K562 (cell line): ENCODE measurements at regions not wholly inside any gene's neighbourhood (a gene's known extent, or its start where the extent isn't known, plus 50 kb on each side); places are given as distances from the start of the nearest gene placed in this dataset.

Experiments used
- ATAC-seq: fragments of 200-7000 bp; cut with Tn5 transposase; 3 replicates; pipeline ENCODE4 v1.9.1; 2020; ENCODE audit warnings: moderate library complexity
- BruUV-seq: library from RNA; stranded (reverse); fragments of 400-500 nt; replicated peaks from 2 replicates; lab custom pipeline; 2021; lab: Mats Ljungman, UMichigan
- CTCF ChIA-PET: fragments of 300-600 bp; formaldehyde crosslinking; extraction: SDS; loops from one replicate; lab custom pipeline; 2021; ENCODE audit warnings: low intra/inter-chr PET ratio; lab: Yijun Ruan, JAX
- POLR2A ChIA-PET: fragments of 300-600, 350-650 bp; sonication (Branson Sonifier 250); formaldehyde crosslinking; extraction: SDS; loops from one replicate; lab custom pipeline; 2021; ENCODE audit warnings: antibody characterized with exemption, inconsistent platforms; lab: Yijun Ruan, JAX
- DNase-seq, 4 experiments: peaks; one replicate each; pipeline versions ENCODE4 v3.0.0 to v3.0.0-alpha.2; 2011 to 2018; ENCODE audit warnings: low spot score in 3 of 4, mixed read lengths in 3 of 4; ENCODE audit errors: extremely low read depth in 1 of 4
- FAIRE-seq: peaks from 2 replicates; lab custom pipeline; 2011; peaks lifted over from hg19 to GRCh38; lab: Jason Lieb, UNC
- H2AFZ ChIP-seq: 2 replicates; pipeline ENCODE4 v1.6.0; 2011; ENCODE audit warnings: low read depth, low read length, control low read depth, inconsistent platforms
- H3K27ac ChIP-seq: fragments of 200-600 bp; 3 replicates; pipeline ENCODE4 v1.8.0; 2011; ENCODE audit warnings: low read depth, mild to moderate bottlenecking, control low read depth, inconsistent platforms, low read length, moderate library complexity, mixed read lengths; ENCODE audit errors: extremely low read depth
- H3K27me3 ChIP-seq, 2 experiments: fragments of 300-600 bp in 1 of 2; 2 replicates in 1 of 2; 3 replicates in 1 of 2; pipeline versions ENCODE4 v1.6.0 to v1.8.0; 2011; ENCODE audit warnings: inconsistent platforms in 2 of 2, low read length in 2 of 2, mild to moderate bottlenecking in 1 of 2, mixed read lengths in 1 of 2, moderate library complexity in 1 of 2; ENCODE audit not compliant: control insufficient read depth in 2 of 2, insufficient read depth in 2 of 2
- H3K36me3 ChIP-seq: fragments of 300-600 bp; 3 replicates; pipeline ENCODE4 v1.8.0; 2011; ENCODE audit warnings: mild to moderate bottlenecking, low read length, inconsistent platforms; ENCODE audit not compliant: control insufficient read depth, insufficient read depth
- H3K4me1 ChIP-seq, 2 experiments: fragments of 200-600 bp in 1 of 2; replicated peaks in 1 of 2; 2 replicates in 1 of 2; 3 replicates in 1 of 2; pipeline versions ENCODE4 v1.5.1 to v1.8.0; 2011; ENCODE audit warnings: inconsistent platforms in 2 of 2, low read length in 2 of 2, mild to moderate bottlenecking in 1 of 2, mixed read lengths in 1 of 2, moderate library complexity in 1 of 2; ENCODE audit not compliant: control insufficient read depth in 2 of 2, insufficient read depth in 2 of 2
- H3K4me2 ChIP-seq: 2 replicates; pipeline ENCODE4 v1.6.1; 2011; ENCODE audit warnings: low read length, control low read depth, inconsistent platforms, mixed read lengths; ENCODE audit not compliant: insufficient read depth
- H3K4me3 ChIP-seq: fragments of 200-600 bp; sonication (generic), shearing (Covaris generic); 2 replicates; pipeline ENCODE4 v1.5.1; 2016; ENCODE audit warnings: control low read depth, inconsistent platforms
- H3K79me2 ChIP-seq: fragments of 200-600 bp; 3 replicates; pipeline ENCODE4 v1.8.0; 2011; ENCODE audit warnings: low read length, inconsistent platforms; ENCODE audit not compliant: control insufficient read depth, insufficient read depth
- H3K9ac ChIP-seq, 2 experiments: 2 replicates each; pipeline versions ENCODE4 v1.6.0 to v1.6.1; 2011; ENCODE audit warnings: low read depth in 2 of 2, low read length in 2 of 2, control low read depth in 1 of 2, inconsistent platforms in 1 of 2, mild to moderate bottlenecking in 1 of 2, mixed read lengths in 1 of 2; ENCODE audit not compliant: insufficient read depth in 1 of 2
- H3K9me1 ChIP-seq: one replicate; pipeline ENCODE4 v1.6.0; 2011; ENCODE audit warnings: inconsistent platforms, mild to moderate bottlenecking, low read length, moderate library complexity; ENCODE audit not compliant: control insufficient read depth, insufficient read depth
- H3K9me3 ChIP-seq: replicated peaks from 2 replicates; pipeline ENCODE4 v1.5.1; 2011; ENCODE audit warnings: low read depth, low read length, inconsistent platforms; ENCODE audit not compliant: control insufficient read depth, insufficient read depth
- H4K20me1 ChIP-seq: replicated peaks from 2 replicates; pipeline ENCODE4 v1.6.1; 2011; ENCODE audit warnings: low read length, inconsistent platforms, mixed read lengths; ENCODE audit not compliant: control insufficient read depth, insufficient read depth
- FOXJ3 ChIP-seq: sonication (generic); formaldehyde crosslinking; IDR thresholded peaks from 2 replicates; pipeline ENCODE4 v1.4.0; 2020; ENCODE audit warnings: mild to moderate bottlenecking, missing genetic modification reagents
- HNRNPLL ChIP-seq: fragments of 200-400 bp; formaldehyde crosslinking; IDR thresholded peaks from 2 replicates; pipeline ENCODE4 v1.6.1; 2017; ENCODE audit warnings: low read length, low read depth, mild to moderate bottlenecking; ENCODE audit not compliant: poor library complexity, severe bottlenecking
- NR2F6 ChIP-seq: fragments of 450-650 bp; formaldehyde crosslinking; IDR thresholded peaks from 2 replicates; pipeline ENCODE4 v1.4.0; 2020; ENCODE audit warnings: mild to moderate bottlenecking
- POLR2A ChIP-seq: fragments of 450-650 bp; conservative IDR thresholded peaks from 2 replicates; pipeline ENCODE4 v1.6.1; 2016
- SAFB ChIP-seq: fragments of 200-400 bp; formaldehyde crosslinking; IDR thresholded peaks from 2 replicates; pipeline ENCODE4 v1.6.1; 2017; ENCODE audit warnings: low read depth, low read length, borderline replicate concordance
- SAFB2 ChIP-seq: fragments of 200-400 bp; formaldehyde crosslinking; IDR thresholded peaks from 2 replicates; pipeline ENCODE4 v1.6.1; 2018; ENCODE audit warnings: borderline replicate concordance, low read length, low read depth, moderate library complexity; ENCODE audit not compliant: severe bottlenecking
- ZNF12 ChIP-seq: sonication (generic); formaldehyde crosslinking; IDR thresholded peaks from 2 replicates; pipeline ENCODE4 v1.4.0; 2020; ENCODE audit warnings: mild to moderate bottlenecking, missing genetic modification reagents
- ZNF512 ChIP-seq: IDR thresholded peaks from 2 replicates; pipeline ENCODE4 v1.6.1; 2016; ENCODE audit warnings: missing genetic modification characterization, missing compliant biosample characterization
- ZNF79 ChIP-seq: fragments of 250-450 bp; sonication (Bioruptor Pico); IDR thresholded peaks from 2 replicates; pipeline ENCODE4 v1.4.0; 2020; ENCODE audit warnings: low read depth, mild to moderate bottlenecking, moderate library complexity
- WGBS: fragments of 100-300 bp; shearing (Covaris generic); methylation state at CpG from one replicate; pipeline ENCODE4 v1.1.6; 2016; ENCODE audit warnings: low coverage, mixed read lengths; ENCODE audit not compliant: insufficient coverage; ENCODE audit errors: missing lambda C conversion rate; 5-methylcytosine and 5-hydroxymethylcytosine counted together
- in situ Hi-C: fragments of 300-500 bp; cut with MboI; formaldehyde crosslinking; loops from 4 replicates; pipeline ENCODE4 v1.15.0; 2018; ENCODE audit warnings: inconsistent platforms, mixed read lengths
- intact Hi-C: fragments of 100-400 bp; cut with micrococcal nuclease; formaldehyde crosslinking; loops from 2 replicates; pipeline ENCODE4 v1.14.2; 2022
- TF ChIP-seq, protein P1 (sequence below): fragments of 250-450 bp; sonication (Bioruptor Pico); IDR thresholded peaks from 2 replicates; pipeline ENCODE4 v1.8.0; 2022; ENCODE audit warnings: inconsistent platforms, mild to moderate bottlenecking, moderate library complexity, borderline replicate concordance
- TF ChIP-seq, protein P2 (sequence below): fragments of 450-650 bp; IDR thresholded peaks from 2 replicates; pipeline ENCODE4 v1.7.1; 2018; ENCODE audit warnings: mild to moderate bottlenecking, low read depth; ENCODE audit not compliant: partially characterized antibody

GRCh38 chr20:5464901-5465603 is 145.8 kb downstream of the GPCPD1 start:
- ATAC-seq (no peak), DNase-seq (no peak), FAIRE-seq (no peak)
- H4K20me1 ChIP-seq = no peaks in the 10 kb centered on the region
- H3K9me3 ChIP-seq = no peaks in the 10 kb centered on the region
- WGBS = 4% methylated on average over 19 of the region's 23 CpGs
- H3K27me3 ChIP-seq = peaks cover 0 to 9% of the 10 kb centered on the region in 2 experiments; a peak in 2 of 5 replicates
- ChIA-PET POLR2A (no interaction called here), CTCF (no interaction called here)
- no peak overlapping the region for H2AFZ ChIP-seq
- H3K79me2 ChIP-seq = no peaks in the 10 kb centered on the region
- H3K9me1 ChIP-seq = no peaks in the 10 kb centered on the region
- intact Hi-C loops = no loop called here
- TF ChIP-seq NR2F6 (CRISPR knock-in tag) (no peak), HNRNPLL (no peak), ZNF12 (CRISPR knock-in tag) (no peak), ZNF79 (CRISPR knock-in tag) (no peak), ZNF512 (tag) (no peak), SAFB (no peak), SAFB2 (no peak), FOXJ3 (CRISPR knock-in tag) (no peak), POLR2A (no peak)
- TF ChIP-seq, protein P1, sequence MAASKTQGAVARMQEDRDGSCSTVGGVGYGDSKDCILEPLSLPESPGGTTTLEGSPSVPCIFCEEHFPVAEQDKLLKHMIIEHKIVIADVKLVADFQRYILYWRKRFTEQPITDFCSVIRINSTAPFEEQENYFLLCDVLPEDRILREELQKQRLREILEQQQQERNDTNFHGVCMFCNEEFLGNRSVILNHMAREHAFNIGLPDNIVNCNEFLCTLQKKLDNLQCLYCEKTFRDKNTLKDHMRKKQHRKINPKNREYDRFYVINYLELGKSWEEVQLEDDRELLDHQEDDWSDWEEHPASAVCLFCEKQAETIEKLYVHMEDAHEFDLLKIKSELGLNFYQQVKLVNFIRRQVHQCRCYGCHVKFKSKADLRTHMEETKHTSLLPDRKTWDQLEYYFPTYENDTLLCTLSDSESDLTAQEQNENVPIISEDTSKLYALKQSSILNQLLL (CRISPR knock-in tag) = no peak
- TF ChIP-seq, protein P2, sequence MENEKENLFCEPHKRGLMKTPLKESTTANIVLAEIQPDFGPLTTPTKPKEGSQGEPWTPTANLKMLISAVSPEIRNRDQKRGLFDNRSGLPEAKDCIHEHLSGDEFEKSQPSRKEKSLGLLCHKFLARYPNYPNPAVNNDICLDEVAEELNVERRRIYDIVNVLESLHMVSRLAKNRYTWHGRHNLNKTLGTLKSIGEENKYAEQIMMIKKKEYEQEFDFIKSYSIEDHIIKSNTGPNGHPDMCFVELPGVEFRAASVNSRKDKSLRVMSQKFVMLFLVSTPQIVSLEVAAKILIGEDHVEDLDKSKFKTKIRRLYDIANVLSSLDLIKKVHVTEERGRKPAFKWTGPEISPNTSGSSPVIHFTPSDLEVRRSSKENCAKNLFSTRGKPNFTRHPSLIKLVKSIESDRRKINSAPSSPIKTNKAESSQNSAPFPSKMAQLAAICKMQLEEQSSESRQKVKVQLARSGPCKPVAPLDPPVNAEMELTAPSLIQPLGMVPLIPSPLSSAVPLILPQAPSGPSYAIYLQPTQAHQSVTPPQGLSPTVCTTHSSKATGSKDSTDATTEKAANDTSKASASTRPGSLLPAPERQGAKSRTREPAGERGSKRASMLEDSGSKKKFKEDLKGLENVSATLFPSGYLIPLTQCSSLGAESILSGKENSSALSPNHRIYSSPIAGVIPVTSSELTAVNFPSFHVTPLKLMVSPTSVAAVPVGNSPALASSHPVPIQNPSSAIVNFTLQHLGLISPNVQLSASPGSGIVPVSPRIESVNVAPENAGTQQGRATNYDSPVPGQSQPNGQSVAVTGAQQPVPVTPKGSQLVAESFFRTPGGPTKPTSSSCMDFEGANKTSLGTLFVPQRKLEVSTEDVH = no peak
- H3K36me3 ChIP-seq = no peaks in the 10 kb centered on the region
- in situ Hi-C loops = no loop called here
- no peak overlapping the region for H3K9ac ChIP-seq
- no peak overlapping the region for H3K4me2 ChIP-seq
- H3K4me1 ChIP-seq = peaks cover 0 to 4% of the 10 kb centered on the region in 2 experiments; a peak in 1 of 5 replicates
- H3K4me3 ChIP-seq = no peak overlapping the region
- no TSS peak for BruUV-seq
- no peak overlapping the region for H3K27ac ChIP-seq
